Lower leg skin (tissue), 4 donors: ENCODE measurements at regions not wholly inside any gene's neighbourhood (a gene's known extent, or its start where the extent isn't known, plus 50 kb on each side); places are given as distances from the start of the nearest gene placed in this dataset.

ENCODE experiments used
- DNase-seq, 2 donors: peaks; one replicate each; pipeline ENCODE4 v3.0.0-alpha.2; 2019; ENCODE audit warnings: low spot score in 2 of 2
- H3K4me3 ChIP-seq: fragments of 200-600 bp; sonication (generic); 2 replicates; pipeline ENCODE4 v1.5.1; 2017; ENCODE audit warnings: mild to moderate bottlenecking, low read depth; ENCODE audit not compliant: poor library complexity, severe bottlenecking
- CTCF ChIP-seq, 3 donors: fragments of 450-650 bp; IDR thresholded peaks; one replicate each; pipeline ENCODE4 v1.5.1; 2016; ENCODE audit warnings: antibody characterized with exemption in 3 of 3, mild to moderate bottlenecking in 3 of 3, moderate library complexity in 2 of 3
- POLR2A ChIP-seq, 2 donors: fragments of 450-650 bp; IDR thresholded peaks; one replicate each; pipeline ENCODE4 v1.6.1; 2016 to 2017; ENCODE audit warnings: antibody characterized with exemption in 2 of 2, mild to moderate bottlenecking in 1 of 2, moderate library complexity in 1 of 2
- WGBS, 2 donors: methylation state at CpG; one replicate each; pipeline ENCODE4 v1.1.5; 2018; 5-methylcytosine and 5-hydroxymethylcytosine counted together
- intact Hi-C: fragments of 100-400 bp; cut with DNase I; formaldehyde crosslinking; loops from one replicate; pipeline ENCODE4 v1.15.0; 2023; ENCODE audit warnings: low total_unique reads

- WGBS, 2 donors, result 67 to 68% methylated on average over 2 of the region's 2 CpGs
- intact Hi-C loops, result no loop called here
- H3K4me3 ChIP-seq, result no peak overlapping the region
- no peak for TF ChIP-seq POLR2A (IDR thresholded peaks at IDR 0.05)
- no peak for TF ChIP-seq CTCF (IDR thresholded peaks at IDR 0.05)
- DNase-seq, result no peak
These were observed 232.5 kb upstream of the TBL1XR1 start for GRCh38 chr3:177429771-177430170.

GRCh38 chr3:177430653-177431052, 233.4 kb upstream of the TBL1XR1 start:
- H3K4me3 ChIP-seq, result no peak overlapping the region
- no peak for DNase-seq
- TF ChIP-seq POLR2A (IDR thresholded peaks at IDR 0.05) (no peak), CTCF (IDR thresholded peaks at IDR 0.05) (no peak)
- intact Hi-C loops, result no loop called here
- WGBS, 2 donors, result 85 to 97% methylated on average over 5 of the region's 5 CpGs

- TF ChIP-seq POLR2A (IDR thresholded peaks at IDR 0.05) (no peak), CTCF (IDR thresholded peaks at IDR 0.05) (no peak)
- 42 to 47% methylated on average over 7 of the region's 7 CpGs for WGBS, 2 donors
- H3K4me3 ChIP-seq, result no peak overlapping the region
- no peak for DNase-seq
- intact Hi-C loops, result no loop called here
These were observed 234.4 kb upstream of the TBL1XR1 start for GRCh38 chr3:177431525-177432176.

- TF ChIP-seq CTCF (IDR thresholded peaks at IDR 0.05), result no peak
- no peak for TF ChIP-seq POLR2A (IDR thresholded peaks at IDR 0.05)
- intact Hi-C loops, result no loop called here
- WGBS, 2 donors, result 74 to 76% methylated on average over 3 of the region's 3 CpGs
- no peak overlapping the region for H3K4me3 ChIP-seq
- no peak for DNase-seq
These were observed 238.0 kb upstream of the TBL1XR1 start for GRCh38 chr3:177435301-177435700.

- intact Hi-C loops, result no loop called here
- no peak overlapping the region for H3K4me3 ChIP-seq
- TF ChIP-seq CTCF (IDR thresholded peaks at IDR 0.05), result no peak
- no peak for DNase-seq
- 67 to 72% methylated on average over 5 of the region's 5 CpGs for WGBS, 2 donors
These were observed 240.4 kb upstream of the TBL1XR1 start for GRCh38 chr3:177437513-177438337.
